Right lobe of liver (tissue), 4 donors: ENCODE measurements at regions not wholly inside any gene's neighbourhood (a gene's known extent, or its start where the extent isn't known, plus 50 kb on each side); places are given as distances from the start of the nearest gene placed in this dataset.

Experiments
- POLR2A ChIP-seq: fragments of 450-650 bp; IDR thresholded peaks from one replicate; pipeline ENCODE4 v1.6.1; 2017; ENCODE audit warnings: antibody characterized with exemption, mild to moderate bottlenecking
- TF ChIP-seq, protein P1 (sequence below), 4 donors: fragments of 200-600 bp in 3 of 4; fragments of 450-650 bp in 1 of 4; IDR thresholded peaks; one replicate each; pipeline versions ENCODE4 v1.5.1 to v1.8.0; 2016 to 2022; ENCODE audit warnings: antibody characterized with exemption in 4 of 4, mild to moderate bottlenecking in 2 of 4
- donor health status: DM: no; HTN: no; CAD: no.
- donor health status: DM: no; HTN: no; CAD: no.
- donor health status: DM: no; HTN: yes; CAD: no.

DNA sequence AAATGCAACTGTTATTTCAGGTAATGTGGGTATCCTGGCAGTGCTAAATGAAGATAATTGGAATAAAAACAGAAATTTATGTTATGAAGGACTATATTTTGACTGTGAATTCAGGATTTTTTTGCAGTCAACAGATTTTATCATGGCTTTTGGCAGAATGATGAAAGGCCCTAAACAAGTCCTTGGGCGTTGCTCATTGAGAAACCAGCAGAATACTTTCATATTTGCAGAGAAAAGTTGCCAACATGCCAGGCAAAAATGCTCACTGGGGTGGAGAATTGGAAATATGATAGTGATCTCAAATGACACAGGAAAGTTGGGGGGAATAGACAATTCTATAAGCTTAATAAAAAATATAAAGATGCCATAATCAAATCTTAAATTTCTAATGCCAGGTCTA is 121.1 kb downstream of the GPR85 start:
- TF ChIP-seq, protein P1, sequence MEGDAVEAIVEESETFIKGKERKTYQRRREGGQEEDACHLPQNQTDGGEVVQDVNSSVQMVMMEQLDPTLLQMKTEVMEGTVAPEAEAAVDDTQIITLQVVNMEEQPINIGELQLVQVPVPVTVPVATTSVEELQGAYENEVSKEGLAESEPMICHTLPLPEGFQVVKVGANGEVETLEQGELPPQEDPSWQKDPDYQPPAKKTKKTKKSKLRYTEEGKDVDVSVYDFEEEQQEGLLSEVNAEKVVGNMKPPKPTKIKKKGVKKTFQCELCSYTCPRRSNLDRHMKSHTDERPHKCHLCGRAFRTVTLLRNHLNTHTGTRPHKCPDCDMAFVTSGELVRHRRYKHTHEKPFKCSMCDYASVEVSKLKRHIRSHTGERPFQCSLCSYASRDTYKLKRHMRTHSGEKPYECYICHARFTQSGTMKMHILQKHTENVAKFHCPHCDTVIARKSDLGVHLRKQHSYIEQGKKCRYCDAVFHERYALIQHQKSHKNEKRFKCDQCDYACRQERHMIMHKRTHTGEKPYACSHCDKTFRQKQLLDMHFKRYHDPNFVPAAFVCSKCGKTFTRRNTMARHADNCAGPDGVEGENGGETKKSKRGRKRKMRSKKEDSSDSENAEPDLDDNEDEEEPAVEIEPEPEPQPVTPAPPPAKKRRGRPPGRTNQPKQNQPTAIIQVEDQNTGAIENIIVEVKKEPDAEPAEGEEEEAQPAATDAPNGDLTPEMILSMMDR (IDR thresholded peaks at IDR 0.05) = no peak
- no peak for TF ChIP-seq POLR2A
